Liver (tissue), 2 donors: ENCODE measurements at regions not wholly inside any gene's neighbourhood (a gene's known extent, or its start where the extent isn't known, plus 50 kb on each side); places are given as distances from the start of the nearest gene placed in this dataset.

Experiments
- JUND ChIP-seq, 2 donors: IDR thresholded peaks; 2 replicates each; pipeline ENCODE4 v1.6.1; 2016; ENCODE audit warnings: antibody characterized with exemption in 2 of 2
- SP1 ChIP-seq: IDR thresholded peaks from 2 replicates; pipeline ENCODE4 v1.6.1; 2018; ENCODE audit warnings: antibody characterized with exemption, mild to moderate bottlenecking
- donor health status: healthy.

DNA sequence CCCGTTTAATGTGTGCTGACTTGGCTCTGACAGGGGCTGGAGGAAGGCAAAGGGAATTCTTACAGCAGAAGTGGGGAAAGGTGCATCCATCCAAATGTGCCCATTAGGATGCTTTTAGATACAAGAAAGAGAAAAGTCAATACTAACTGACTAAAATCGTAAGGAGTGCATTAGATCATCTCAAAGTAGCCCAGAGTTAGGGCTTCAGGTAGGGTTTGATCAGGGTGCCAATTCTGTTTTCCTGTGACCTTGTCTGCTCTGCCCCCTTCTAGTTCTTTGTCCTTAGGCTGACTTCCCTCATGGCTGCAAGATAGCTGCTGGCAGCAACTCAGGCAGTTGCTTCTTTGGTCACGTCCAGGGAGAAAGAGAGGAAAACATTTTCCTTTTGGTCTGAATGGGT is 240.8 kb downstream of the CDC5L start:
- TF ChIP-seq SP1 (no peak), JUND (IDR thresholded peaks at IDR 0.05) (no peak)
